Upper lobe of left lung (tissue), 4 donors: ENCODE measurements at regions not wholly inside any gene's neighbourhood (a gene's known extent, or its start where the extent isn't known, plus 50 kb on each side); places are given as distances from the start of the nearest gene placed in this dataset.

Experiments
- POLR2A ChIP-seq, 4 donors: fragments of 450-650 bp; IDR thresholded peaks; one replicate each; pipeline ENCODE4 v1.5.1; 2016 to 2017; ENCODE audit warnings: antibody characterized with exemption in 4 of 4, mild to moderate bottlenecking in 2 of 4
- TF ChIP-seq, protein P1 (sequence below), 6 experiments: fragments of 450-650 bp in 4 of 6; fragments of 200-600 bp in 2 of 6; sonication (generic) in 2 of 6; IDR thresholded peaks; one replicate each; pipeline ENCODE4 v1.5.1; 2016 to 2019; ENCODE audit warnings: antibody characterized with exemption in 6 of 6

GRCh38 chr2:221176667-221177066 lies 395.4 kb downstream of the EPHA4 start:
- TF ChIP-seq, protein P1, sequence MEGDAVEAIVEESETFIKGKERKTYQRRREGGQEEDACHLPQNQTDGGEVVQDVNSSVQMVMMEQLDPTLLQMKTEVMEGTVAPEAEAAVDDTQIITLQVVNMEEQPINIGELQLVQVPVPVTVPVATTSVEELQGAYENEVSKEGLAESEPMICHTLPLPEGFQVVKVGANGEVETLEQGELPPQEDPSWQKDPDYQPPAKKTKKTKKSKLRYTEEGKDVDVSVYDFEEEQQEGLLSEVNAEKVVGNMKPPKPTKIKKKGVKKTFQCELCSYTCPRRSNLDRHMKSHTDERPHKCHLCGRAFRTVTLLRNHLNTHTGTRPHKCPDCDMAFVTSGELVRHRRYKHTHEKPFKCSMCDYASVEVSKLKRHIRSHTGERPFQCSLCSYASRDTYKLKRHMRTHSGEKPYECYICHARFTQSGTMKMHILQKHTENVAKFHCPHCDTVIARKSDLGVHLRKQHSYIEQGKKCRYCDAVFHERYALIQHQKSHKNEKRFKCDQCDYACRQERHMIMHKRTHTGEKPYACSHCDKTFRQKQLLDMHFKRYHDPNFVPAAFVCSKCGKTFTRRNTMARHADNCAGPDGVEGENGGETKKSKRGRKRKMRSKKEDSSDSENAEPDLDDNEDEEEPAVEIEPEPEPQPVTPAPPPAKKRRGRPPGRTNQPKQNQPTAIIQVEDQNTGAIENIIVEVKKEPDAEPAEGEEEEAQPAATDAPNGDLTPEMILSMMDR (IDR thresholded peaks at IDR 0.05), result no peak
- no peak for TF ChIP-seq POLR2A (IDR thresholded peaks at IDR 0.05)
